Panc1 (cell line): ENCODE measurements at regions not wholly inside any gene's neighbourhood (a gene's known extent, or its start where the extent isn't known, plus 50 kb on each side); places are given as distances from the start of the nearest gene placed in this dataset.

ENCODE experiments used
- ATAC-seq: fragments of 200-7000 bp; cut with Tn5 transposase; 2 replicates; pipeline ENCODE4 v1.9.1; 2020; ENCODE audit warnings: mild to moderate bottlenecking, moderate library complexity
- BruUV-seq: library from RNA; stranded (reverse); fragments of 400-500 nt; replicated peaks from 2 replicates; lab custom pipeline; 2021; lab: Mats Ljungman, UMichigan
- CTCF ChIA-PET: fragments of 300-600 bp; sonication (Branson Sonifier 250); formaldehyde crosslinking; loops from one replicate; lab custom pipeline; 2022; ENCODE audit warnings: antibody characterized with exemption; lab: Charles Lee
- POLR2A ChIA-PET: fragments of 300-600 bp; sonication (Branson Sonifier 250); formaldehyde crosslinking; loops from one replicate; lab custom pipeline; 2022; ENCODE audit warnings: antibody characterized with exemption; lab: Charles Lee
- DNase-seq: peaks from one replicate; pipeline ENCODE4 v3.0.0-alpha.2; 2010; ENCODE audit warnings: low read depth, low spot score
- H3K27ac ChIP-seq: 2 replicates; pipeline ENCODE4 v1.5.1; 2011; ENCODE audit warnings: mild to moderate bottlenecking, low read length, inconsistent platforms
- H3K27me3 ChIP-seq: fragments of 200-500 bp; sonication (Bioruptor generic); 2 replicates; pipeline ENCODE4 v1.6.0; 2014; ENCODE audit warnings: low read length, inconsistent platforms; ENCODE audit not compliant: control insufficient read depth, insufficient read depth
- H3K36me3 ChIP-seq: fragments of 200-500 bp; sonication (Bioruptor generic); 2 replicates; pipeline ENCODE4 v1.5.1; 2014; ENCODE audit warnings: inconsistent platforms, mild to moderate bottlenecking, low read length, moderate library complexity; ENCODE audit not compliant: control insufficient read depth, insufficient read depth
- H3K4me1 ChIP-seq: 2 replicates; pipeline ENCODE4 v1.5.1; 2011; ENCODE audit warnings: inconsistent platforms, mild to moderate bottlenecking, low read length, moderate library complexity; ENCODE audit not compliant: control insufficient read depth, insufficient read depth
- H3K4me3 ChIP-seq, 2 experiments: 2 replicates each; pipeline ENCODE4 v1.5.1; 2011 to 2012; ENCODE audit warnings: low read depth in 2 of 2, low read length in 2 of 2, mild to moderate bottlenecking in 2 of 2, inconsistent platforms in 1 of 2, moderate library complexity in 1 of 2
- H3K9me3 ChIP-seq: fragments of 200-500 bp; sonication (Bioruptor generic); 2 replicates; pipeline ENCODE4 v1.5.1; 2014; ENCODE audit warnings: low read depth, mild to moderate bottlenecking, inconsistent platforms, low read length, moderate library complexity; ENCODE audit not compliant: control insufficient read depth, insufficient read depth
- CTCF ChIP-seq: fragments of 450-650 bp; IDR thresholded peaks from 2 replicates; pipeline ENCODE4 v1.5.1; 2017; ENCODE audit warnings: mild to moderate bottlenecking
- POLR2AphosphoS5 ChIP-seq: IDR thresholded peaks from 2 replicates; pipeline ENCODE4 v1.6.1; 2012; ENCODE audit warnings: mild to moderate bottlenecking, low read depth, low read length, moderate library complexity
- REST ChIP-seq, 2 experiments: IDR thresholded peaks; 2 replicates each; pipeline ENCODE4 v1.6.1; 2011 to 2012; ENCODE audit warnings: low read depth in 2 of 2, control low read depth in 1 of 2, low read length in 1 of 2, mild to moderate bottlenecking in 1 of 2, moderate library complexity in 1 of 2; ENCODE audit not compliant: insufficient read depth in 1 of 2
- SIN3A ChIP-seq: IDR thresholded peaks from 2 replicates; pipeline ENCODE4 v1.6.1; 2012; ENCODE audit warnings: low read depth, mild to moderate bottlenecking, low read length, moderate library complexity, borderline replicate concordance; ENCODE audit not compliant: insufficient read depth
- TCF7L2 ChIP-seq: IDR thresholded peaks from 2 replicates; pipeline ENCODE4 v1.6.1; 2011; ENCODE audit warnings: mild to moderate bottlenecking, low read depth, low read length, inconsistent platforms
- in situ Hi-C: cut with HindIII; loops from 2 replicates; pipeline ENCODE4 v1.10.0; 2016; ENCODE audit warnings: low sequenced_read_pairs, low pct_unique_long_range_greater_than_20kb
- intact Hi-C: fragments of 100-400 bp; cut with micrococcal nuclease; formaldehyde crosslinking; loops from one replicate; pipeline ENCODE4 v1.10.0; 2022; ENCODE audit not compliant: unreplicated experiment

- Histone ChIP-seq H3K9me3 (peaks cover 6% of the 10 kb centered on the region; the same call in 1 of the 2 replicates), H3K27me3 (no peaks in the 10 kb centered on the region), H3K4me1 (no peaks in the 10 kb centered on the region), H3K36me3 (no peaks in the 10 kb centered on the region), H3K27ac (no peak overlapping the region), H3K4me3 (no peak overlapping the region)
- intact Hi-C loops (no loop called here), in situ Hi-C loops (no loop called here)
- ATAC-seq (peak; percentile 57), DNase-seq (no peak)
- CTCF ChIA-PET = no interaction called here
- POLR2A ChIA-PET = interaction anchor here (0.6 kb wide), 1 partner anchor 321 kb away, joined by 7 read pairs; no protein-coding TSS in a partner anchor
- BruUV-seq = no TSS peak
- TF ChIP-seq CTCF (no peak), REST (IDR thresholded peaks at IDR 0.05; ENCODE audit: insufficient read depth in 1 of 2, low read depth in 2 of 2, low read length in 1 of 2) (no peak), TCF7L2 (no peak), SIN3A (no peak), POLR2AphosphoS5 (no peak)
Measured at GRCh38 chr20:4546342-4546741, 139.9 kb upstream of the PRNP start.

GRCh38 chr20:4545526-4545925 is 140.7 kb upstream of the PRNP start:
- no peak overlapping the region for H3K4me3 ChIP-seq
- peaks cover 6% of the 10 kb centered on the region; the same call in 1 of the 2 replicates for H3K9me3 ChIP-seq
- DNase-seq (no peak), ATAC-seq (no peak)
- no peaks in the 10 kb centered on the region for H3K4me1 ChIP-seq
- no peak for TF ChIP-seq REST (IDR thresholded peaks at IDR 0.05; ENCODE audit: insufficient read depth in 1 of 2, low read depth in 2 of 2, low read length in 1 of 2)
- no peaks in the 10 kb centered on the region for H3K27me3 ChIP-seq
- H3K27ac ChIP-seq = no peak overlapping the region
- ChIA-PET POLR2A (no interaction called here), CTCF (no interaction called here)
- no peaks in the 10 kb centered on the region for H3K36me3 ChIP-seq
- in situ Hi-C loops = no loop called here
- intact Hi-C loops = no loop called here
- no TSS peak for BruUV-seq
